NCI-H1694 treated with DMSO at 0.1 percent for 48 hours (cell line): ENCODE measurements at regions not wholly inside any gene's neighbourhood (a gene's known extent, or its start where the extent isn't known, plus 50 kb on each side); places are given as distances from the start of the nearest gene placed in this dataset.

Source experiments
- DNase-seq: peaks from one replicate; lab custom pipeline; 2025; lab: John Stamatoyannopoulos, UW

DNA sequence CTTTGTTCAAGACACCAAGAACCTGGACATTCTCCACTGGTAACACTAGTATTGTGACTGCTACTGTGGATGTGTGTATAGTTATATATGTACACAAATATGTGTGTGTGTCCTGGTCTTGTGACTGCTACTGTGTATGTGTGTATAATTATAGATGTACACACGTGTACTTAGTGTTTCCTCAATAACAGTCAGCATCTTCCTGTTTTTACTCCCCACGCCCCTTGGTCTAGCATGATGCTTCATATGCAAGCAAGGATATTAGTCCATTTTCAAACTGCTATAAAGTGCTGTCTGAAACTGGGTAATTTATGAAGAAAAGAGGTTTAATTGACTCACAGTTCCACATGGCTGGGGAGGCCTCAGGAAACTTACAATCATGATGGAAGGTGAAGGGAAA, 802.7 kb downstream of the RNF144A start:
- DNase-seq = no peak

DNA sequence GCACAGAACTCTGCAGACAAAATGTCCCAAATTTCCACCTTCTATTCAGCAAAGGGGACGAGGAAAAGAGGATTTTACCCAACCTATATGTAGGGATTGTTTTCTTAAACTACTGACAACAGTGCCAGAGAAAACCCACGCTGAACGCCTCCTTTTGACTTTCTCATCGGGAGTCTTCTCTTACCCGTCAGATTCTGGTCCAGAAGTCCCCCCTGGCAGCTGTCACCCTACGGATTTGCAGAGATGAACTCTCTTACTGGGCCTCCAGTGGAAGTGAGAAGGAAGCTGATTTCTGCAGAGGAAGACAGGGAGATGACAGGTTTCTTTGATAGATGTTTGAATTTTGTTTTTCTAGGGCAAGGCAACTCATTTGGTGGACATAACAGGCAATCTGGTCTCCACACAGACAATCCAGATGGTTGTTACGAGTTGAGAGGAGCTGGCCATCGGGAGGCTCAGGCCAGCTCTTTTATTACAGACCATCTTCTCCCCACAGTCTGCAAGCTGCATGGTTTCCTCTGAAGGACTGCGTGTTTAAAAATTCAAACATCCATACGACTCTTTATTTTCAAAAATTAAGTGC, 804.3 kb downstream of the RNF144A start:
- DNase-seq = no peak

DNA sequence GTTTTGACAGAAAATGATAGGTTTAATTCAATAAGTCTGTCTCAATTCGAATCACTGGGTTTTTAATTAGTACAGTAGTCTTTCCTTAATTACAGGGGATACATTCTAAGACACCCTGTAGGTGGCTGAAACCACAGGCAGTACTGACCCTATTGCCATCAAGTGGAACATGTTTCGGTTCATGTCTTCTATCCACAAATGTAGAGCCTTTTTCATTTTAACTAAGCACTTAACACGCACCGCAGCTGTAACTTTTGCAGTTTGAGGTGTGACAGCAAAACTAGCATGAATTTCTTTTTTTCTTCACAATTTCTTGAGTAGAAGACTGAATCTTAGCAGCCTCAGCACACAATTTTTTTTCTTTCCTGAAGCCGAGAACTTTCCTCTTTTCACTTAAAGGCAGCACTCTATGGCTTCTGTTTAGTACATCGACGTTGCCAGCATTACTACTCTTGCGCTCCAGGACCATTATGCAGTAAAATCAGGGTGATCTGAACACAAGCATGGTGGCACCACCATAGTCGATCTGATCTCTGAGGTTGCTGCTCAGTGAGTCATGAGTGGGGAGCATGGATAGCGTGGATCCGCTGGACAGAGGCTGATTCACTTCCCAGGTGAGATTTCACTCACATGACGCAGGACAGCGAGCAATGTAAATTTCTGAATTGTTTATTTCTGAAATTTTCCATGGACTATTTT, 805.1 kb downstream of the RNF144A start:
- DNase-seq = no peak

DNA sequence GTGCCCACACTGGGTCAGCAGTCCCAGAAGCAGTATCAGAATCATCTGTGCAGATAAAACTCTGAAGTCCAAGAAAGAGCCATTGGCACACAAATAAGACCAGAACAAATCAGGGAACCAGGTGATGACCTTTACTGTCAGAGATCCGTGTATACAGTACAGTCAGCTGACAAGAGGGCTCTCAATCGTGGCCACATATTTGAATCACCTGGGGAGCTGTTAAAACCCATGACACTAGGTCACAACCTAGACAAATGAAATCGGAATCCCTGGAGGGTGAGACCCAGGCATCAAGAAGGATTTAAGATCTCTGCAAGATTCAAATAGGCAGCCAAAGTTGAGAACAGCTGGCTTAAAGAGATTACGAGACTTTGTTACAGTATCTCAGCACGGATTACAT, 807.1 kb downstream of the RNF144A start:
- DNase-seq = no peak

DNA sequence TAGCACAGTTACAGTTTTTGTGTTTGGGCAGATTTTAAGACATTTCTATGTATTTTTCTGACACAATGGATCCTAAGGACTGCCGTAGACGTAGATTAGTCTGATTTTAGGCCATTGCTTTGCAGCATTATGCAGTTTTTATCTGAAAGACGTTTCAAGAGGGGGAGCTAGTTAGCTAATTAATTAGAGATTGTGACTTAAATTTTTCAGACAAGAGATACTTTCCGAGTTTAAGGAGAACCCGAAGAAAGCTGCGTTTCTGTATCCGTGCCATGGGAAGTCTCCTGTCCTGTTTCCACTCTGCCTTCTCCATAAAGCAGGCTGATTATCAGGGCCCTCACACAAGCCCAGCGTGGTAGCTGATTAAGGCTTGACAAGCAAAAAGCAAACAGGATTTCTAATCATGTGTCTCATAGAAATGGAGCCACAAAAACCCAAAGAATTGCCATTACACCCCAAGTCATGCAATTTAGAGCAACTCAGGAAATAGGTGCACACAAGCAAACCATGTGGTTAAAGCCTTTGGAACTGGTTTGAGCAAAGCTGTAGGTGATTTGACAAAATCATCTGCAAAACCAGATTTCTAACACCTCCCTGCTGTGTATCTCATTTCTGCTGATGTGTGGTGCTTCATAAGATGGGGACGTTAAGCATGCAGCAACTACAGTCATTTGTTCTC, 808.1 kb downstream of the RNF144A start:
- DNase-seq = peak; percentile 45

DNA sequence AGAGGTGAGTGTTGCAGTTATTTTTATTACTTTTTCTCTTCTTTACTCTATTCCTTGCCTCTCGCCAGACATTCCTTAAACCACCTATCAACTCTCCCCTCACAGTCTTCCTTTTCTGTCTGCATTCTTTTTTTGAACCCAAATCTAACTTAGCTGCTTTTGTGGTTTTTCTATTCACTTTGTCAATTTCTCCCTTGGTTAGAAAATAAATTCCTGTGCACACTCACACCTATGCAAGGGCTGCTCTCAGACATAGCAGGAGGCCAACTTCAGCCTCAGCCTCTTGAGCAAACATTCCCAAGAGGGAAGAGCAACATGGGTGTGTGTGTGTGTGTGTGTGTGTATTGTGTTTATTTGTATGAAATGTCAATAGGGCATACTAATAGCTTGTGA, 808.6 kb downstream of the RNF144A start:
- no peak for DNase-seq

DNA sequence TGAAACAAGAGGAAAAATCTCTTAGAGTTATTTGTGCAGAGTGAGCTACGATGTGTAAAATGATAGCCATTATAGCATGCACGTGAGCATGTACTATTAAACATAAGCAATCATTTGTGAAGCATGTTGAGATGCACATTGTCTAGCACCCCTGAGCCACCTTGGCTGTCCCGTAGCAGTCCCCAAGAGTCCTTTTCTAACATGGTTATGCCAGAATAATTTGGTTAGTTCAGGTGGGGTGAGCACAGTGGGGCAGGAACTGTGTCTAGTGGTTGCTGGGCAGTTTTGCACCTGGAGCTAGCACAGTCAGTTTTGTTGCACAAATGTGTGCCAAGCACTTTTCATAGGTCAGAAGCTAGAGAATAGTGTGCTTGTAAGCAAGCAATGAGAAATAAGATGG, 809.8 kb downstream of the RNF144A start:
- DNase-seq = no peak

DNA sequence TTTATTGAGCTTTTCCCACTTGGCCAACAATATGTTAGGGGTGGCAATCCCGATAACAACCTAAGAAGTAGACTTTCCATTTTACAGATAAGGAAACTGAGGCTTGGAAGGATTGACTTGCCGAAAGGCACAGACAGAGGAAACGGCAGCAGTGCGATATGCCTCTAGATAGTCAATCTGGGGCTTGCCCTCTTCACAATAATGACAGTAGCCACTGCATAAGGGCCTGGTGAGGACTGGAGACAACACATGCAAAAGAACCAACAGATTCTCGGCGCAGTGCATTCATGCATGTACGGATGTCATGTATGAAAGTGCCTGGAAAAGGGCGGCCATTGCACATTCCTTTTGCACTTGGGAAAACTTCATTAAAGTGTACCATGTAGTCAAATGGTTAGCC, 811.2 kb downstream of the RNF144A start:
- no peak for DNase-seq

DNA sequence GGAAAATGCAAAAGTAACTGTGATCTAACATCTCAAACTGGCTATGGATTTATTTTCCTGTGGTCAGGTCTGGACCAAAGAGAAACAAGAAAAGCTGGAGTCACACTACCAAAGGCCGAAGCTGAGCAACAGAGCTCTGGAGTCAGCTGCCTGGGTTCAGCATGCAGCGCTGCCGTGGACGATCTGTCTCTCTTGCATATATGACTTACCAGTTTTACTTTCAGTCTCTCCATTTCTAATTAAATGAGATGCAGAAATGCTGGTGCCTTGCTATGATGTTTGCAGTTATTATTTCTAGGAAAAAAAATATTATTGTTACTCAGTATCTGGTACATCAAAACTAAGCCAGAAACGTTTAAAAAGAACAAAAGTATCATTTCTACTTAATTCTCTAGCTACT, 813.2 kb downstream of the RNF144A start:
- DNase-seq = no peak

DNA sequence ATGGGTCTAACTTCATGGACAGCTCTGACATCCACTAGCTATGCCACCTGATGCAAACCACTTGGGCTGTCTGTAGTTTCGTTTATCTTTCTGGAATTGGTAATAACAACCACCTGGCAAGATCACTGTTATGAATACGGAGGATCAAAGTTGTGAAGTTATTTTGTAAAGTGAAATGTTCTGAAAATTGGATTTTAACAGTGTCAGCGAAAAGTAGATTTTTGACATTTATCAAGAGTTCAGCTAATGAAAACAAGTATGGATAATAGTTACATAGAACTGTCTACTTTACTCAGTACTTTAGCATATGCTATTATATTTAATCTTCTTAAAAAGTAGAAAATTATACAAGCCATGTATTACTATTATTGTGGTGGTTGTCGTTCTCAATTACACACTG, 813.8 kb downstream of the RNF144A start:
- no peak for DNase-seq

DNA sequence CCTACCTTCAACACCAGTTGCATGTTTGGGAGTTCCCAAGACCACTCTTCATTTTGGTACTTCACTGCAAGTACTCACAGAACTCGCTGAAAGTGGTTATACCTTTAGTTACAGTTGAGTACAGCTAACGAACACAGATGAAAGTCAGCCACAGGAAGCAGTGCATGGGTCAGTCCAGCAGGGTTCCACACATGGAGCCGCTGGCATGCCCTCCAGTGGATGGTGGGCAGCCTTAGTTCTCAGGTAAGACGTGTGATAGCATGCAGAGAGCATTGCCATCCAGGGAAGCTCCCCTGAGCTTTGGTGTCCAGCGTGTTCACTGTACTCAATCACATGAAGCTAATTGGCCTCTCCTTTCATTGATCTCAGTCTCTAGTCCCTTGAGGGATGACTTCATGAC, 815.3 kb downstream of the RNF144A start:
- no peak for DNase-seq

DNA sequence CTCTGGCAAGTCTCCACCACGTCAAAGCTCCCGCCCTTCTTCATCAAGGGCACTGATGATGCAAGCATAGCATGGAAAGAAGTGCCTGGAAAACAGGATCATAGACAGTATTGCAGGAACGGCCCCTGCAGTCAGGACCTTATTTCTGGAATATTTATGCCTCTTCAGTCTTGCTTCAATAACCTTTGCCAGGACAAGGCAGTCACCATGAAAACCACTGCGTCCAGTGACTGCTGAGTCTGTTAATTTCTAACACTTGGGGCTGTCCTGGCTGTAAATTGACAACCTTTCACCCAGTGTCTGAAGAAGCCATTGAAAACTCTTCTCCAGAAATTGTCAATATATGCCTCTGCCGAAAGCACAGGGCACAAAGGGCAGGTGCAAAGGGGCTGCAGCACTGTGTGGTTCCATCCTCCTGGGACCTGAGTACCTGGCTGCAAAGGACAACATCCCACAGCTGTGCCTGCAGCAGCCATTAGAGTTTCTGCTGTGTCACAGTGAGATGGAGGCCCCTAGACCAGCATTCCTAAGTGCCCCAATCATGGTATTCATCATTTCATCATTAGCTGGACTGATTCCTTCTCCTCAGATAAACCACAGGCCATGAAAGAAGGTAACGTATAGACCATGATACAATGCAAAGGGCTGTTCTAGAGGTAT, 819.6 kb downstream of the RNF144A start:
- DNase-seq = no peak

DNA sequence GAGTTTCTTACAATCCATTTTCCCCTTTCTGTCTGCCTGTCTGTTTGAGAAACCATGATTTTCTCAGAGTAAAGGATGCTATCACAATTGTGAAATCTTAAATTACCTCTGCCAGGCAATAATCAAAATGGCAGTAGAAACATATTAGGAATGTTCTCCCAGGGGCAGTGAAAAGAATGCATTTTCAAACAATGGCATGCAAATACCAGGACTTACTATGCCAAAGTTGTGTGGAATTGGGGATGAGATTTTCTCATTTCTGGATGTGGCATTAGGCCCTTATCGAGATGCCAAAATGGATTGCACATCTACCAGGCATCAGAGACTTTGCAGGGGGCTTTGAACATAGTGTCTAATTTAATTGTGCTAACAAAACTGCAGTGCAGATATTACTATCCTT, 821.4 kb downstream of the RNF144A start:
- DNase-seq = no peak

DNA sequence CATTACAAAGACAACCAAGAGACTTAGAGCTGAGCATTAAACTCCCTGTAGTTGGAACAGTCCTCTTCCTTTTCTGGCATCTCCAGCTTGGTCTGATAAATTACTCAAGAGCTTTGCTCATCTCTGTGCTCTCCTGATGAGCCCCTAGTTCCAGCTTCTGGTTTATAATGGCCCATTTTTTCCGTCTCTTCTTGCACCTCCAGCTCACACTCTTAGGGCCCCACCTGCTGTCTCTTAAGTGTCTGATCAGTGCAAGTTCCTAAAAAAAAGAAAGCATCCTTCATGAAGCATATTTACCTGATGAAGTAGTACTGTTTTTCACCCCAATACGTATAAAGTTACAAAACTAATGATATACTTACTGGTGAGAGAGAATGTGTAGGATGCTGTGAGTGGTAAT, 822.9 kb downstream of the RNF144A start:
- no peak for DNase-seq

DNA sequence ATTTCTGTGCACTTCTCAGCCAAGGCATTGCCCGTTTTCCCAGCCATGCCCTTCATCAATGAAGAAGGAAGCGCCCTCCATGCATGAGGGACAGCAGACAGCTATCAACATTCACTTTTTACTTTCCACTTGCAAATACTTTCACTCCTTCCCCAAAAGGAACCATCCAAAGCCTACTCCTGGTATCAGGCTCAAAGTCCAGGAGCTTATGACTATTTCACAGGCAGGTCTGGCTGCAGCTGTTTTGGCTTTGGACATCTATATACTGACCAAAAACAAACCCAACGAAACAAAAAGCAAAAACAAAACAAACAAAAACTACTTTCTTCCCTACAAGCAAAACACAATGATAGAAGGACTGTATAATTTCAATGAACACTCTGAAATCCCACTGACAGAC, 825.1 kb downstream of the RNF144A start:
- DNase-seq = no peak

DNA sequence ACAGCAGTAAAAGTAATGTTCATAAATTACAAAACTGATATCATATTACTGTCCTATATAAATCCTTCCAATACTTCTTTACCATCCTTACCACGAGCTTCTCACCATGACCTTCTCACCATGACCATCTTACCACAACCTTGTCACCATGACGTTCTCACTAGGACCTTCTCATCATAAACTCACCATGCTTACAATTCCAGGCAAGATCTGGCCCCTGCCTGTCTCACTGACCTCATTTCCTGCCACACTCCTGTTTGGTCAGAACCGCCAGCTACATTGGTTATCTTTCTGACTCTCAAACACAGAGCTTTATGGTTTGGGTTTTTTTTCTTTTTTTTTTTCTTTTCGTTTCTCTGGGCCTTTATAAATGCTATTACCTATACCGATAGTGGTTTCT, 827.6 kb downstream of the RNF144A start:
- no peak for DNase-seq

DNA sequence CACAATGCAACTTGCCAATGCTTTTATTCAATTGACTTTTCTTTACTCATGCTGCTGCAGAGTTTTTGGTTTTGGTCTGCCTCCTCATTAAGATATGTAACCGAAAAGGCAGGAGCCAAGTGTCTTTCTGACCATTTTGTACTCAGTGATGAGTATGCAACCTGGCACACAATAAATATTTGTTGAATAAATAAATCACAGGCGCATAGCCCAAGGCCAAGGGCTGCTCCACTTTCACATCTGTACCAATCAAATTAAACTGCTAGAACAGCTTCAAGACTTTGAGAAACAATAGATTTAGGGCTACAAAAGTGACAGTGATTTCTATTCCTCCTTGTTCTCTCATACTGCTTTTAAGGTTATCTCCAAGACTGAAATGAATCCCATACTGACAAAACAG, 828.2 kb downstream of the RNF144A start:
- DNase-seq = no peak

DNA sequence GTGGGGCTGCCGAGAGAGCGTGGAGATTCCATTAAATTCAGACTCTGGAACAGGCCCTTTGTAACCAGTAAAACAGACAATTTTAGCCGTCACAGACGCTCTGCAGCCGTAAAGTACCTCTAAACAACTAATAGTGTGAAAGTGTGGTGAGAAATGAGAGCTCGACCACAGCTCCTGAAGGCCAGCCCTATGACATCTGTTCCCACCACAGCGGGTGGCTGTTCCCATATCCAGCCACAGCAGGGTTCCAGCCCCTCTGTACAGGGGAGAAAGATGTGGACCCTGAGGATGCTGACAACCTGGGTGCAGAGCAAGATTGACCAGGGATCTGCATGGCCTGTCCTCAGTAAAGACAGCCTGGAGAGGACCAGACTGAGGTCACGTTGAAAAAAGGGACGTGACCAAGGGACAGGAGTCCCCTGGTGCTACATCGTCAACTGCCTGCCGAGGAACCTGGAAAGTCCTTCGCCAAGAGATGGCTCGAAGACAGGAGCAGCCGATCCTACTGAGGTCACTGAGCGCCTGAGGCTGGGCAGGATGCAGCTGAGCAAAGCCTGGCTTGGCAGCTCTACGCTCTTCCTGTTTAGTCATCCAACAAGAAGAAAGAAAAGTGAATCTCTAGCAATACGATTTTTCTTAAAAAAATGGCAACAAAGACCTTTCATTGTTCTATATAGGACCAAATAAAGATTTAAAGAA, 831.7 kb downstream of the RNF144A start:
- no peak for DNase-seq

DNA sequence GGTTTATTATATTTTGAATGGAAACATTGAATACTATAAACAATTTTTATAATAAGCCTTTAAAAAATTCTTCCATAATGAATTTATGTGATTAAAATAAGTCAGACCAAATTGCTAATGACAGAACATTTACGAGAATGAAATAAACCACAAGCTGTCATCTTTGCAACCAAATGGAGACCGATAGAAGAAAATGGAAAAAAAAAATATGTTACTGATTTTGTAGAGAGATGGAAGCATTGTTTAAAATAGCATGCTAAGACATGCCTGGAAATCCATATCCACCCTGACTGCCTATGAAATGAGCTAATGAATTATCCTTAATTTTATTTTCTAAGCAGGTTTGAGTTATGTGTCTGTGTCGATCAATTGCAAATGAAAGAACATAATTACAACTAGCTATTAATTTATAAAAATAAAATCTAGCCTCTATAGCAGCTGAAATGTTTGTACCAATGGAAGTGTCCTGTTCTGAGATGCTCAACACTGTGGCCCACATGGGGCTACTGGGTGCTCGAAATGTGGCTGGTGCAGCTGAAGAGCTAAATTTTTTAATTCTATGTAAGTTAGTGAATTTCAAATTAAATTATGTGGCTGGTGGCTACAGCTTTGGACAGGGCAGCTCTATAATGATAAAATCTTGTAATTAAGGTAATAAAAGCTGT, 832.8 kb downstream of the RNF144A start:
- peak; percentile 54 for DNase-seq

DNA sequence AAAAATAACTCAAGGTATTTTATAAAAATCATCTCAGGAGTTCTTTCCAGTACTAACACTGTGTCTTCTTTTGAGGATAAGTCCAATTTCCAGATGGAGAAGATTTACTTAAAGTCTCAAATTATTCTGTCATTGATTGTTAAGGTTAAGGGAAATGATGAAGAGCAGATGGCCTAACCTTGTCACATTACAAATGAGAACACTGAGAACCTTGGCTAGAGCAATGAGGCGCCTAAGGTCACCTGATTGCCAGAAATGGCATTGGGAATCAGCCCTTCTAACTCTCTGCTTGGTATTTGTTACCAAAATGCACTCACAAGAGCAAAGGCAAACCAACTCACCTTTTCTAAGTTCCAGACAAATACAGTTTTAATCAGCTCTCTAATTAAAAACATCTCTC, 835.1 kb downstream of the RNF144A start:
- no peak for DNase-seq

DNA sequence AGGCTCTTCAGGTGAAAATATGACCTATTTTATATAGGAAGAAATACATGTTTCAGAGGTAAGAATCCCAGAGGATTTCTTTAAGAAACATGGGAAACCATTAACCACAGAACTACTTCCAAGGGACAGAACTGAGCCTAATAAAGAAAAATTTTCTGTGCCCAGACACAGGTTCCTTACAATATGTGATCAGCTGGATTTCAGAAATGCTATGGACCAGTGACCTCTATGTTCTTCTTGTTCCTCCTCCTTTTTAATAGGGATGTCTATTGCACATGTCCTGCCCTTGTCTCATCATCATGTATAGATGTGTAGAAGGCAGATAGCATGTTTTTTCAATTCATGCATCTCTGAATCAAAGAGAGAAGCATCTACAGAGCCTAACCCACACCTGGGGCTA, 836.6 kb downstream of the RNF144A start:
- no peak for DNase-seq

DNA sequence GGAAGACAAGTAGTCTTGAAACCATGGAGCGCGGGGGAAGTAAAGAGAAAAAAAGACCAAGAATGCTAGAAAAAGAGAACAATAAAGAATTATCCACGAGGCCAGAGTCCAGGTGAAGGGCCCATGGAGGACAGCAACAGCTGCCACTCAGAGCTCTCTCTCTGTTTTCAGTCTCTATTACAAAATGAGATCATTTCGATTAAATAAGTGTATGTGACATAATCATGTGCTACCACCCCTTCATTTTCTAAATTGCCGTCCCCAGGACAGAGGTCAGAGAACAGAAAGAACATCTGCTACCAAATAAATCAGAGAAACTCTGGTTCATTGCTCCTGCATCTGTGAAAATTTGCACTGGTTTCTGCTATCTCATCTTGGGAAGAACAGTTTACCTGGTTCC, 838.7 kb downstream of the RNF144A start:
- DNase-seq = no peak
